Trophoblast cell (in vitro differentiated cells and primary cell): ENCODE measurements at regions not wholly inside any gene's neighbourhood (a gene's known extent, or its start where the extent isn't known, plus 50 kb on each side); places are given as distances from the start of the nearest gene placed in this dataset.
A peak's percentile ranks its signal among the peaks of the same experiment; 100 is the strongest.

Source experiments
- DNase-seq, 2 donors: peaks; one replicate each; pipeline ENCODE4 v3.0.0-alpha.2; 2016
- H2AFZ ChIP-seq: 2 replicates; pipeline ENCODE4 v1.6.1; 2013; ENCODE audit warnings: low read length, moderate library complexity, mild to moderate bottlenecking; ENCODE audit not compliant: insufficient read depth, poor library complexity
- H2AK5ac ChIP-seq: 2 replicates; pipeline ENCODE4 v1.6.1; 2013; ENCODE audit warnings: mild to moderate bottlenecking, low read length
- H2BK120ac ChIP-seq: 2 replicates; pipeline ENCODE4 v1.6.1; 2013; ENCODE audit warnings: low read length, mild to moderate bottlenecking, moderate library complexity; ENCODE audit not compliant: insufficient read depth, poor library complexity
- H2BK12ac ChIP-seq: 2 replicates; pipeline ENCODE4 v1.6.1; 2013; ENCODE audit warnings: mild to moderate bottlenecking, low read length, moderate library complexity
- H2BK5ac ChIP-seq: 2 replicates; pipeline ENCODE4 v1.6.1; 2013; ENCODE audit warnings: low read length, low read depth, moderate library complexity, mild to moderate bottlenecking; ENCODE audit not compliant: poor library complexity
- H3K14ac ChIP-seq: 2 replicates; pipeline ENCODE4 v1.6.1; 2013; ENCODE audit warnings: mild to moderate bottlenecking, low read length
- H3K18ac ChIP-seq: 2 replicates; pipeline ENCODE4 v1.6.1; 2013; ENCODE audit warnings: mild to moderate bottlenecking, low read length
- H3K23ac ChIP-seq: 2 replicates; pipeline ENCODE4 v1.6.1; 2013; ENCODE audit warnings: low read length
- H3K27ac ChIP-seq: 2 replicates; pipeline ENCODE4 v1.5.1; 2013; ENCODE audit warnings: low read depth, mild to moderate bottlenecking, inconsistent platforms, low read length, moderate library complexity
- H3K27me3 ChIP-seq: 2 replicates; pipeline ENCODE4 v1.6.1; 2013; ENCODE audit warnings: inconsistent platforms, mild to moderate bottlenecking, low read length, moderate library complexity; ENCODE audit not compliant: insufficient read depth
- H3K36me3 ChIP-seq, 2 experiments: 1 replicate in 1 of 2; 2 replicates in 1 of 2; pipeline ENCODE4 v1.6.1; 2013; ENCODE audit warnings: low read length in 2 of 2, mild to moderate bottlenecking in 2 of 2, moderate library complexity in 1 of 2; ENCODE audit not compliant: insufficient read depth in 2 of 2, control insufficient read depth in 1 of 2
- H3K4ac ChIP-seq: 2 replicates; pipeline ENCODE4 v1.6.1; 2013; ENCODE audit warnings: low read depth, mild to moderate bottlenecking, low read length, moderate library complexity
- H3K4me1 ChIP-seq, 2 experiments: 1 replicate in 1 of 2; 2 replicates in 1 of 2; pipeline ENCODE4 v1.6.1; 2013; ENCODE audit warnings: low read length in 2 of 2, mild to moderate bottlenecking in 2 of 2, moderate library complexity in 1 of 2; ENCODE audit not compliant: insufficient read depth in 2 of 2, control insufficient read depth in 1 of 2
- H3K4me2 ChIP-seq: 2 replicates; pipeline ENCODE4 v1.6.1; 2013; ENCODE audit warnings: inconsistent platforms, mild to moderate bottlenecking, low read length, moderate library complexity
- H3K4me3 ChIP-seq: 2 replicates; pipeline ENCODE4 v1.5.1; 2013; ENCODE audit warnings: mild to moderate bottlenecking, low read depth, low read length, inconsistent platforms
- H3K79me1 ChIP-seq: one replicate; pipeline ENCODE4 v1.6.1; 2013; ENCODE audit warnings: low read length
- H3K79me2 ChIP-seq: 2 replicates; pipeline ENCODE4 v1.6.1; 2013; ENCODE audit warnings: low read length, mild to moderate bottlenecking; ENCODE audit not compliant: control insufficient read depth, insufficient read depth, poor library complexity
- H3K9ac ChIP-seq: 2 replicates; pipeline ENCODE4 v1.6.1; 2013; ENCODE audit warnings: mild to moderate bottlenecking, low read length
- H3K9me3 ChIP-seq: 2 replicates; pipeline ENCODE4 v1.6.1; 2013; ENCODE audit warnings: low read depth, mild to moderate bottlenecking, control low read depth, inconsistent platforms, low read length; ENCODE audit not compliant: insufficient read depth
- H4K12ac ChIP-seq: 2 replicates; pipeline ENCODE4 v1.6.1; 2013; ENCODE audit warnings: low read depth, mild to moderate bottlenecking, low read length, moderate library complexity
- H4K8ac ChIP-seq: 2 replicates; pipeline ENCODE4 v1.6.1; 2013; ENCODE audit warnings: low read depth, mild to moderate bottlenecking, low read length, moderate library complexity
- H4K91ac ChIP-seq: one replicate; pipeline ENCODE4 v1.6.1; 2013; ENCODE audit warnings: low read depth, mild to moderate bottlenecking, low read length, moderate library complexity
- WGBS: extraction: QIAGEN DNeasy Blood & Tissue Kit; methylation state at CpG from one replicate; pipeline ENCODE4 v1.1.7; 2013; ENCODE audit warnings: missing lambda C conversion rate; ENCODE audit not compliant: insufficient read length, insufficient coverage; ENCODE audit errors: extremely low coverage; 5-methylcytosine and 5-hydroxymethylcytosine counted together

GRCh38 chr4:116386856-116387255, 698.5 kb downstream of the TRAM1L1 start:
- WGBS, result no CpG with 5 or more reads among the region's 1 CpG
- no peaks in the 10 kb centered on the region for H3K9me3 ChIP-seq
- no peak overlapping the region for H3K4me3 ChIP-seq
- no peak overlapping the region for H4K91ac ChIP-seq
- no peak overlapping the region for H3K23ac ChIP-seq
- H3K27ac ChIP-seq, result no peak overlapping the region
- H3K4ac ChIP-seq, result no peak overlapping the region
- no peak overlapping the region for H2BK5ac ChIP-seq
- no peaks in the 10 kb centered on the region for H3K27me3 ChIP-seq
- no peak overlapping the region for H2BK12ac ChIP-seq
- no peaks in the 10 kb centered on the region for H3K79me1 ChIP-seq
- no peak overlapping the region for H4K8ac ChIP-seq
- H3K4me2 ChIP-seq, result no peak overlapping the region
- no peak overlapping the region for H3K18ac ChIP-seq
- no peak overlapping the region for H2BK120ac ChIP-seq
- no peak for DNase-seq
- no peak overlapping the region for H4K12ac ChIP-seq
- no peaks in the 10 kb centered on the region for H3K4me1 ChIP-seq
- H2AK5ac ChIP-seq, result no peak overlapping the region
- H3K36me3 ChIP-seq, result no peaks in the 10 kb centered on the region
- no peak overlapping the region for H2AFZ ChIP-seq
- no peak overlapping the region for H3K9ac ChIP-seq
- no peak overlapping the region for H3K14ac ChIP-seq
- H3K79me2 ChIP-seq, result no peaks in the 10 kb centered on the region

- Histone ChIP-seq H2AFZ (no peak overlapping the region), H3K27me3 (no peaks in the 10 kb centered on the region), H4K8ac (no peak overlapping the region), H3K18ac (no peak overlapping the region), H3K4me1 (no peaks in the 10 kb centered on the region), H3K79me2 (no peaks in the 10 kb centered on the region), H2BK12ac (no peak overlapping the region), H3K23ac (no peak overlapping the region), H3K14ac (no peak overlapping the region), H4K12ac (no peak overlapping the region), H3K4me3 (no peak overlapping the region), H3K9me3 (no peaks in the 10 kb centered on the region), H4K91ac (no peak overlapping the region), H3K9ac (no peak overlapping the region), H3K36me3 (no peaks in the 10 kb centered on the region), H2BK120ac (no peak overlapping the region), H3K79me1 (no peaks in the 10 kb centered on the region), H3K4me2 (no peak overlapping the region), H3K4ac (no peak overlapping the region), H2AK5ac (no peak overlapping the region), H2BK5ac (no peak overlapping the region), H3K27ac (no peak overlapping the region)
- peak in 1 of 2 donors; percentile 2 for DNase-seq
- WGBS, result no CpG with 5 or more reads among the region's 6 CpGs
These were observed 699.8 kb downstream of the TRAM1L1 start for GRCh38 chr4:116385583-116385982.

GRCh38 chr4:116374815-116375214, 710.6 kb downstream of the TRAM1L1 start:
- no peaks in the 10 kb centered on the region for H3K4me1 ChIP-seq
- no peak overlapping the region for H3K23ac ChIP-seq
- DNase-seq, result no peak
- no peak overlapping the region for H3K14ac ChIP-seq
- H3K36me3 ChIP-seq, result no peaks in the 10 kb centered on the region
- no peak overlapping the region for H2AFZ ChIP-seq
- H3K9ac ChIP-seq, result no peak overlapping the region
- H2BK5ac ChIP-seq, result no peak overlapping the region
- no peak overlapping the region for H2AK5ac ChIP-seq
- no peaks in the 10 kb centered on the region for H3K79me2 ChIP-seq
- H3K4me3 ChIP-seq, result no peak overlapping the region
- H3K27me3 ChIP-seq, result no peaks in the 10 kb centered on the region
- no peaks in the 10 kb centered on the region for H3K79me1 ChIP-seq
- no peak overlapping the region for H3K4ac ChIP-seq
- H3K18ac ChIP-seq, result no peak overlapping the region
- H2BK120ac ChIP-seq, result no peak overlapping the region
- WGBS, result no CpG with 5 or more reads among the region's 3 CpGs
- H4K8ac ChIP-seq, result no peak overlapping the region
- no peak overlapping the region for H4K12ac ChIP-seq
- H3K9me3 ChIP-seq, result no peaks in the 10 kb centered on the region
- no peak overlapping the region for H4K91ac ChIP-seq
- H3K4me2 ChIP-seq, result no peak overlapping the region
- H3K27ac ChIP-seq, result no peak overlapping the region
- no peak overlapping the region for H2BK12ac ChIP-seq

- H2BK12ac ChIP-seq, result no peak overlapping the region
- no peak overlapping the region for H3K14ac ChIP-seq
- no peak overlapping the region for H3K23ac ChIP-seq
- no peak overlapping the region for H4K8ac ChIP-seq
- H3K18ac ChIP-seq, result no peak overlapping the region
- DNase-seq, result no peak
- H2BK5ac ChIP-seq, result no peak overlapping the region
- no peak overlapping the region for H2AK5ac ChIP-seq
- H4K91ac ChIP-seq, result no peak overlapping the region
- H3K4me2 ChIP-seq, result no peak overlapping the region
- no peak overlapping the region for H3K9ac ChIP-seq
- no peaks in the 10 kb centered on the region for H3K4me1 ChIP-seq
- no peaks in the 10 kb centered on the region for H3K79me1 ChIP-seq
- no peaks in the 10 kb centered on the region for H3K36me3 ChIP-seq
- H4K12ac ChIP-seq, result no peak overlapping the region
- H3K9me3 ChIP-seq, result peaks cover 2% of the 10 kb centered on the region
- no peak overlapping the region for H3K4me3 ChIP-seq
- H3K79me2 ChIP-seq, result no peaks in the 10 kb centered on the region
- no peak overlapping the region for H3K27ac ChIP-seq
- H3K27me3 ChIP-seq, result no peaks in the 10 kb centered on the region
- H2BK120ac ChIP-seq, result no peak overlapping the region
- H2AFZ ChIP-seq, result no peak overlapping the region
- H3K4ac ChIP-seq, result no peak overlapping the region
These were observed 722.8 kb downstream of the TRAM1L1 start for GRCh38 chr4:116362583-116362982.
